HG03469 (cell line): ENCODE measurements at regions not wholly inside any gene's neighbourhood (a gene's known extent, or its start where the extent isn't known, plus 50 kb on each side); places are given as distances from the start of the nearest gene placed in this dataset.

Experiments
- ATAC-seq: cut with Tn5 transposase; IDR thresholded peaks from one replicate; pipeline ENCODE4 v1.9.1; 2021; ENCODE audit warnings: mild to moderate bottlenecking, moderate library complexity, moderate number of reproducible peaks; ENCODE audit not compliant: unreplicated experiment

DNA sequence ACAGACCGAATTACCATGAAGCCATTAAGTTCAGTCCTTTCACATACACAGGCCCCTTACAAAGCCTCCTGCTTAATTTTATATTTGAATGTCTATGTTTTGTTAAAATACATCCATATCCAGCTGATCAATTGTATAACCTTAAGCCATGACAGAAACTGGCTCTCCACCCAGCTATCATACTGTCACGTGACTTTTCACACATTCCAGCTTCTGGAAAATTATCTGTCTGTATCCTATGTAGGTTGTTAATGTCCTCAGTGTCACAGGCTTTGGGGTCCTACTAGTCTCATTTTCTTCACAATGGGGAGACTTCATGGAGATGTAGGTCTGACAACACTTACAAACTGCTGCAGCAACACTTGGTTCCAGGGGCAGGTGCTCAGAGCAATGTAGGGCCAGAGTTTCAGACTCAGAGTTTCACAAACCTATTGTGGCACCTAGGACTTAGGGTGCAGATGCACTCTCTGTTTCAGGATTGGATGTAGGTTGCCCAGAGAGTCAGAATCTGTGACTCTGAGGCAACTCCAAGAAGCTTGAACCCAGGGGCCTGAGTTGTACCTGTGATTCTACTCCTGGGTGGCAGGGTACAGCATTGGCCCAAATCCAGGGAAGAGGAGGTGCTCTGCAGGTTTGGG lies 69.6 kb upstream of the PCDH20 start:
- no peak for ATAC-seq

DNA sequence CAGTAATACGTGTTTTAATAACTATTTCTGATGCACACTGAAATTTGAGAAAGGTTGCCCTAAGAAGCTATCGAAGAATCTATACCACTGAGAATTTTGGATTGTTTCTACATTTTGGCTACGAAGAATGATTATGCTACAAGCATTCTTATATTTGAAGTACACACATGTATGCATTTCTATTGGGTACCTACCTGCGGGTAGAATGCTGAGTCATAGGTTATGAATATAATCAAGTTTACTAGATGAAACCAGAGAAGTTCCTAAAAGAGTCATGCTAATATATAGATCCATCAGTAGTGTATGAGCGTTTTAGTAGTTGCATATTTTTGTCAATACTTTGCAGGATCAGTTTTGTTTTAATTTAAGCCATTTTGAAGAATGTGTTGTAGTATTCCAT lies 62.0 kb upstream of the PCDH20 start:
- ATAC-seq, result no peak

DNA sequence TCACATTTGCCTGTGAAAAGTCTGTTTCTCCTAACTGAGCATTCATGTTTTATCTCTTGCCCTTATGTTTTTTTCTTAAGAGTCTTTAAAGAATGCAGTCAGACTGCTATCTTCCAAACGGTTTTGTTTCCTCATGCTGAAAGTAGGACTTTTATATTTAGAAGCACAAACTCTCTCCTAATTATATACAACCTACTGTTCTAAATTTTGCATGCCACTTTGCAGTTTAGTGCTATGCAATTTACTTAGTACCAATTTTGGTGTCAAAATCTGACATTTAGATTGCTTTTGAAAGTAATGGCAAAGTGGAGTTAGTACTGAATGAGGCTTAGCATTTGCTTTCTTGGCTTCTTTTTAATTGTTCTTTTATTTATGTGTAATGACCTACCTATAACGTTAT lies 55.1 kb upstream of the PCDH20 start:
- ATAC-seq, result no peak

DNA sequence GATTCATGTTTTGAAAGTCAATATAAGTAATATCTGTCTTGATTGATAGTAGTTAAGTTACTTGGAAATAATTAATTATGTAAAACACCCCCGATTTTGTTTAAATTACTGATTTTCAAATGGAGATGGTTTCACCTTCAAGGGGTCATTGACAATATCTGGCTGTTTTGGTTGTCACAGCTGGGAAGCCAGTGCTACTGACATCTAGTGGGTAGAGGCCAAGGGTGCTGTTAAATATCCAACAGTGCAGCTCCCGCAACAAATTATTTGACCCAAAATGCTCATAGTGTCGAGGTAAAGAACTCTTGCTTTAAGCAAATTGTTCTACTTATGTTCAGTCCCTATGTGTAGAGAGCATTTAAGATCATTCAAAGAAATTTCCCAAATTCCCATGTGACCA lies 50.6 kb upstream of the PCDH20 start:
- ATAC-seq, result no peak
